ENCODE measurements at regions not wholly inside any gene's neighbourhood (a gene's known extent, or its start where the extent isn't known, plus 50 kb on each side); places are given as distances from the start of the nearest gene placed in this dataset.

DNA sequence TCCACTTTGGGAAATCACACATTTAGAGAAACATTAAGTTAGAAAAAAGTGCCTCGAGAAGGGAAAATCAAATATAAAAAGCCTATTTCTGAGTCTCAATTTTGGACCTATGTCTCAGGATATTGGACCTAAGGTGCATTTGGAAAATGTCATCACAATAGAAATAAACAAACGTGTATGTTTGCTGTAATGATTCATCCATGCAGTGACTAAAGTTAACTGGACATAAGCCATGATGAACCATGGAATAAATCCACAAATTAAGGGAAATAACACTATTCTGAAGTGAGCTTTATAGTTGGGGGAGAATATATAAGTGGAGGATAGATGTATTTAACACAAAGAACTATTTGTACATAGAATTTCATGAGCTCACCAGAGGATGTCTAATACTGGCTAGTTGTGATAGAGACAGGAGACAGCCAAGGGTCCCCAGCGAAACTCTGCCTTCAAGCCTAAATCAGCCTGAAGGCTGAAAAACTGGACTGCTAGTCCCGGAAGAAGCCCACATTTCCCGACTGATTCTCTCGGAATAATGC, 963.3 kb upstream of the SPRY2 start:
- TF ChIP-seq CTCF (IDR thresholded peaks at IDR 0.05; ENCODE audit: low read depth, low read length, missing control alignments), result no peak
- no peak overlapping the region for H3K4me3 ChIP-seq (replicated peaks; ENCODE audit: low read depth, low read length)
- no peak for DNase-seq (ENCODE audit: extremely low read depth, low read depth)

GRCh38 chr13:81302677-81303076, 961.8 kb upstream of the SPRY2 start:
- TF ChIP-seq CTCF (IDR thresholded peaks at IDR 0.05; ENCODE audit: low read depth, low read length, missing control alignments), result no peak
- no peak for DNase-seq (ENCODE audit: extremely low read depth, low read depth)
- no peak overlapping the region for H3K4me3 ChIP-seq (replicated peaks; ENCODE audit: low read depth, low read length)

- no peak overlapping the region for H3K4me3 ChIP-seq (replicated peaks; ENCODE audit: low read depth, low read length)
- DNase-seq (ENCODE audit: extremely low read depth, low read depth), result no peak
- no peak for TF ChIP-seq CTCF (IDR thresholded peaks at IDR 0.05; ENCODE audit: low read depth, low read length, missing control alignments)
Measured at GRCh38 chr13:81302125-81302524, 961.2 kb upstream of the SPRY2 start.

- no peak for DNase-seq (ENCODE audit: extremely low read depth, low read depth)
- no peak overlapping the region for H3K4me3 ChIP-seq (replicated peaks; ENCODE audit: low read depth, low read length)
- no peak for TF ChIP-seq CTCF (IDR thresholded peaks at IDR 0.05; ENCODE audit: low read depth, low read length, missing control alignments)
Measured at GRCh38 chr13:81295177-81295576, 954.3 kb upstream of the SPRY2 start.

GRCh38 chr13:81293594-81294164, 952.8 kb upstream of the SPRY2 start:
- TF ChIP-seq CTCF (IDR thresholded peaks at IDR 0.05; ENCODE audit: low read depth, low read length, missing control alignments), result no peak
- H3K4me3 ChIP-seq (replicated peaks; ENCODE audit: low read depth, low read length), result no peak overlapping the region
- no peak for DNase-seq (ENCODE audit: extremely low read depth, low read depth)

DNA sequence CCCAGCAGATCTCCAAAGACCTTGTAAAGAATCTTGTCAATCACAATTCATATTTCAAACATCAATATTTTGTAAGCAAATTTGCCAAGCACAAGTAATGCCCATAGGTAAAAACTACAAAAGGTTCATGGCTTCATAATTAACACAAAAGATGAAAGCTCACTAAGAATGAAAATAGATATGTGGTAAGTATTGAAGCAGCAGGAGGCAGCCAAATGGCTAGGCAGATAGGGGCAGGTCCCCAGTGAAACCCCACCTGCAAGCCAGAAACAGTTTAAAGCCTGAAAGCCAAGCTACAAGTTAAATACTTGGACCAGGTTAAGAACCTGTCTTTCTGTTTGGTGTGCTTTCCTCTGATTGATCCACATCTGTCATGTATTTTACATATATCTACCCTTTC, 942.6 kb upstream of the SPRY2 start:
- DNase-seq (ENCODE audit: extremely low read depth, low read depth), result no peak
- no peak overlapping the region for H3K4me3 ChIP-seq (replicated peaks; ENCODE audit: low read depth, low read length)
- no peak for TF ChIP-seq CTCF (IDR thresholded peaks at IDR 0.05; ENCODE audit: low read depth, low read length, missing control alignments)

GRCh38 chr13:81283062-81283461, 942.1 kb upstream of the SPRY2 start:
- H3K4me3 ChIP-seq (replicated peaks; ENCODE audit: low read depth, low read length), result no peak overlapping the region
- DNase-seq (ENCODE audit: extremely low read depth, low read depth), result no peak
- TF ChIP-seq CTCF (IDR thresholded peaks at IDR 0.05; ENCODE audit: low read depth, low read length, missing control alignments), result no peak
